Endothelial cell of umbilical vein (primary cell): ENCODE measurements at regions not wholly inside any gene's neighbourhood (a gene's known extent, or its start where the extent isn't known, plus 50 kb on each side); places are given as distances from the start of the nearest gene placed in this dataset.

ENCODE experiments used
- BruUV-seq: library from RNA; stranded (reverse); fragments of 400-500 nt; replicated peaks from 2 replicates; lab custom pipeline; 2021; lab: Mats Ljungman, UMichigan
- CTCF ChIA-PET: fragments of 300-600, 350-600 bp; sonication (Branson Sonifier 250); formaldehyde crosslinking; loops from one replicate; lab custom pipeline; 2021; ENCODE audit warnings: antibody characterized with exemption, inconsistent platforms; lab: Charles Lee
- POLR2A ChIA-PET: fragments of 300-600, 350-600 bp; sonication (Branson Sonifier 250); formaldehyde crosslinking; loops from one replicate; lab custom pipeline; 2021; ENCODE audit warnings: antibody characterized with exemption, inconsistent platforms; lab: Charles Lee
- DNase-seq: peaks from one replicate; pipeline ENCODE4 v3.0.0-alpha.2; 2011; ENCODE audit warnings: low read depth, low spot score
- FAIRE-seq: peaks from 2 replicates; lab custom pipeline; 2011; peaks lifted over from hg19 to GRCh38; lab: Jason Lieb, UNC
- H2AFZ ChIP-seq: 2 replicates; pipeline ENCODE4 v1.6.0; 2012; ENCODE audit warnings: low read depth, low read length, control low read depth, inconsistent platforms
- H3K27ac ChIP-seq: 2 replicates; pipeline ENCODE4 v1.5.1; 2011; ENCODE audit warnings: low read depth, mild to moderate bottlenecking, control low read depth, low read length, moderate library complexity; ENCODE audit not compliant: insufficient read depth
- H3K27me3 ChIP-seq, 2 experiments: 2 replicates each; pipeline versions ENCODE4 v1.6.0 to v1.6.1; 2011; ENCODE audit warnings: low read length in 2 of 2, mixed read lengths in 1 of 2; ENCODE audit not compliant: control insufficient read depth in 2 of 2, insufficient read depth in 2 of 2
- H3K36me3 ChIP-seq, 2 experiments: 2 replicates in 1 of 2; 3 replicates in 1 of 2; pipeline ENCODE4 v1.5.1; 2011; ENCODE audit warnings: low read length in 2 of 2, mild to moderate bottlenecking in 1 of 2, moderate library complexity in 1 of 2; ENCODE audit not compliant: control insufficient read depth in 2 of 2, insufficient read depth in 2 of 2; ENCODE audit errors: extremely low read depth in 1 of 2
- H3K4me1 ChIP-seq: 3 replicates; pipeline ENCODE4 v1.5.1; 2011; ENCODE audit warnings: mild to moderate bottlenecking, low read length; ENCODE audit not compliant: control insufficient read depth, insufficient read depth; ENCODE audit errors: extremely low read depth
- H3K4me2 ChIP-seq: 2 replicates; pipeline ENCODE4 v1.6.1; 2011; ENCODE audit warnings: low read length, control low read depth, mixed read lengths; ENCODE audit not compliant: insufficient read depth
- H3K4me3 ChIP-seq, 3 experiments: fragments of 200-600 bp in 1 of 3; sonication (generic), shearing (Covaris generic) in 1 of 3; replicated peaks in 1 of 3; 2 replicates each; pipeline ENCODE4 v1.5.1; 2011 to 2016; ENCODE audit warnings: control low read depth in 3 of 3, low read length in 3 of 3, mild to moderate bottlenecking in 2 of 3, inconsistent platforms in 1 of 3, low read depth in 1 of 3, moderate library complexity in 1 of 3; ENCODE audit not compliant: insufficient read depth in 1 of 3
- H3K79me2 ChIP-seq: 2 replicates; pipeline ENCODE4 v1.6.0; 2012; ENCODE audit warnings: low read length, inconsistent platforms; ENCODE audit not compliant: control insufficient read depth, insufficient read depth
- H3K9ac ChIP-seq: replicated peaks from 2 replicates; pipeline ENCODE3; 2011; ENCODE audit warnings: low read length, control low read depth; ENCODE audit not compliant: insufficient read depth; ENCODE audit errors: extremely low read depth
- H3K9me1 ChIP-seq: replicated peaks from 3 replicates; pipeline ENCODE4 v1.6.0; 2011; ENCODE audit warnings: mild to moderate bottlenecking, low read length; ENCODE audit not compliant: control insufficient read depth, insufficient read depth; ENCODE audit errors: extremely low read depth
- H3K9me3 ChIP-seq: replicated peaks from 2 replicates; pipeline ENCODE4 v1.5.1; 2012; ENCODE audit warnings: low read length, inconsistent platforms; ENCODE audit not compliant: control insufficient read depth, insufficient read depth
- H4K20me1 ChIP-seq: replicated peaks from 2 replicates; pipeline ENCODE3; 2011; ENCODE audit warnings: mild to moderate bottlenecking, low read length; ENCODE audit not compliant: control insufficient read depth, insufficient read depth; ENCODE audit errors: extremely low read depth
- EZH2 ChIP-seq: IDR thresholded peaks from 2 replicates; pipeline ENCODE4 v1.6.1; 2012; ENCODE audit warnings: borderline replicate concordance, low read depth, mild to moderate bottlenecking, moderate library complexity, low read length, inconsistent platforms; ENCODE audit not compliant: severe bottlenecking
- FOS ChIP-seq: IDR thresholded peaks from 2 replicates; pipeline ENCODE4 v1.6.1; 2011; ENCODE audit warnings: mild to moderate bottlenecking, low read length, moderate library complexity, borderline replicate concordance; ENCODE audit not compliant: insufficient read depth
- GATA2 ChIP-seq: IDR thresholded peaks from 2 replicates; pipeline ENCODE4 v1.7.0; 2011; ENCODE audit warnings: low read depth, mild to moderate bottlenecking, moderate library complexity, mixed read lengths, low read length; ENCODE audit not compliant: insufficient read length, insufficient read depth
- JUN ChIP-seq: IDR thresholded peaks from 2 replicates; pipeline ENCODE4 v1.6.1; 2011; ENCODE audit warnings: borderline replicate concordance, low read depth; ENCODE audit not compliant: insufficient read length, insufficient read depth
- MAX ChIP-seq: IDR thresholded peaks from 2 replicates; pipeline ENCODE4 v1.6.1; 2011; ENCODE audit not compliant: insufficient read depth, insufficient read length
- MYC ChIP-seq: IDR thresholded peaks from one replicate; pipeline ENCODE4 v1.6.1; 2011; ENCODE audit warnings: mild to moderate bottlenecking, low read depth, low read length
- POLR2A ChIP-seq: IDR thresholded peaks from 2 replicates; pipeline ENCODE4 v1.6.1; 2012; ENCODE audit warnings: low read depth, mild to moderate bottlenecking, control low read depth, low read length
- POLR2AphosphoS5 ChIP-seq: IDR thresholded peaks from 2 replicates; pipeline ENCODE4 v1.6.1; 2012; ENCODE audit warnings: low read depth, mild to moderate bottlenecking, control low read depth, low read length, moderate library complexity; ENCODE audit not compliant: insufficient read depth
- dilution Hi-C: fragments of 300-500 bp; cut with MboI; formaldehyde crosslinking; loops from one replicate; pipeline ENCODE4 v1.15.0; 2019; ENCODE audit warnings: low sequenced_read_pairs; ENCODE audit not compliant: extremely low pct_ligation_motif_present
- intact Hi-C: fragments of 100-400 bp; cut with micrococcal nuclease; formaldehyde crosslinking; loops from one replicate; pipeline ENCODE4 v1.10.0; 2022
- TF ChIP-seq, protein P1 (sequence below), 2 donors: IDR thresholded peaks; 1 replicate in 1 of 2; 2 replicates in 1 of 2; pipeline ENCODE4 v1.5.1; 2011; ENCODE audit warnings: low read length in 2 of 2, mild to moderate bottlenecking in 2 of 2, moderate library complexity in 2 of 2, control low read depth in 1 of 2, inconsistent platforms in 1 of 2, low read depth in 1 of 2; ENCODE audit not compliant: insufficient read depth in 1 of 2; ENCODE audit errors: extremely low read depth in 1 of 2

DNA sequence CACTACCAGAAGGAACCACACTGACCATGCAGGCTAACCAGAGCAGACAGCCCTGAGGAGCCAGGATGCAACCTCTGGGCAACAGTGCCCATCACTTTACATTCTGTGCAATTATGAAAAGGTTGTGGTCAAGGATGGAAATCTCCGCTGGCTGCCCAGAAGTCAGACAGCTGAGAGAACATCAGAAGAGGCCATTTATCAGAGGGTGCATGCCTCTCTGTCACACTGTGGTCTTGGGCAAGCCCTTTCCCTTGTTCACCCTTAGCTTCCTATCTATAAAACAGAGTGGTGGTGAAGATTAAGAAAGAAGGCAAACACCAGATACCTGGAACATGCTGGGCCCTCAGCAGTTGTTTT is 120.7 kb upstream of the GDF10 start:
- Histone ChIP-seq H3K4me2 (no peak overlapping the region), H3K36me3 (no peaks in the 10 kb centered on the region), H3K27me3 (no peaks in the 10 kb centered on the region), H3K9me3 (no peaks in the 10 kb centered on the region), H2AFZ (no peak overlapping the region), H3K27ac (no peak overlapping the region), H3K4me3 (no peak overlapping the region), H3K4me1 (no peaks in the 10 kb centered on the region), H3K9ac (no peak overlapping the region), H3K9me1 (no peaks in the 10 kb centered on the region), H4K20me1 (no peaks in the 10 kb centered on the region), H3K79me2 (no peaks in the 10 kb centered on the region)
- ChIA-PET CTCF (no interaction called here), POLR2A (no interaction called here)
- FAIRE-seq (no peak), DNase-seq (no peak)
- no TSS peak for BruUV-seq
- TF ChIP-seq POLR2AphosphoS5 (no peak), EZH2 (no peak)
- TF ChIP-seq, protein P1, sequence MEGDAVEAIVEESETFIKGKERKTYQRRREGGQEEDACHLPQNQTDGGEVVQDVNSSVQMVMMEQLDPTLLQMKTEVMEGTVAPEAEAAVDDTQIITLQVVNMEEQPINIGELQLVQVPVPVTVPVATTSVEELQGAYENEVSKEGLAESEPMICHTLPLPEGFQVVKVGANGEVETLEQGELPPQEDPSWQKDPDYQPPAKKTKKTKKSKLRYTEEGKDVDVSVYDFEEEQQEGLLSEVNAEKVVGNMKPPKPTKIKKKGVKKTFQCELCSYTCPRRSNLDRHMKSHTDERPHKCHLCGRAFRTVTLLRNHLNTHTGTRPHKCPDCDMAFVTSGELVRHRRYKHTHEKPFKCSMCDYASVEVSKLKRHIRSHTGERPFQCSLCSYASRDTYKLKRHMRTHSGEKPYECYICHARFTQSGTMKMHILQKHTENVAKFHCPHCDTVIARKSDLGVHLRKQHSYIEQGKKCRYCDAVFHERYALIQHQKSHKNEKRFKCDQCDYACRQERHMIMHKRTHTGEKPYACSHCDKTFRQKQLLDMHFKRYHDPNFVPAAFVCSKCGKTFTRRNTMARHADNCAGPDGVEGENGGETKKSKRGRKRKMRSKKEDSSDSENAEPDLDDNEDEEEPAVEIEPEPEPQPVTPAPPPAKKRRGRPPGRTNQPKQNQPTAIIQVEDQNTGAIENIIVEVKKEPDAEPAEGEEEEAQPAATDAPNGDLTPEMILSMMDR (IDR thresholded peaks at IDR 0.05; ENCODE audit: extremely low read depth in 1 of 2, insufficient read depth in 1 of 2, low read depth in 1 of 2, low read length in 2 of 2) = no peak
- intact Hi-C loops (no loop called here), dilution Hi-C loops (no loop called here)

GRCh38 chr10:47181052-47181849 is 118.7 kb upstream of the GDF10 start:
- no peak overlapping the region for H3K4me3 ChIP-seq
- no peaks in the 10 kb centered on the region for H4K20me1 ChIP-seq
- H3K36me3 ChIP-seq = no peaks in the 10 kb centered on the region
- no TSS peak for BruUV-seq
- no peaks in the 10 kb centered on the region for H3K4me1 ChIP-seq
- ChIA-PET POLR2A (no interaction called here), CTCF (no interaction called here)
- H3K27me3 ChIP-seq = no peaks in the 10 kb centered on the region
- no peaks in the 10 kb centered on the region for H3K9me1 ChIP-seq
- H3K79me2 ChIP-seq = no peaks in the 10 kb centered on the region
- intact Hi-C loops = no loop called here
- H3K9me3 ChIP-seq = no peaks in the 10 kb centered on the region
- no peak for FAIRE-seq
- TF ChIP-seq EZH2 (no peak), MYC (no peak), JUN (no peak), POLR2A (no peak), GATA2 (no peak), MAX (no peak), POLR2AphosphoS5 (no peak), FOS (no peak)
- TF ChIP-seq, protein P1 (IDR thresholded peaks at IDR 0.05; ENCODE audit: extremely low read depth in 1 of 2, insufficient read depth in 1 of 2, low read depth in 1 of 2, low read length in 2 of 2) = no peak
- DNase-seq = no peak
- dilution Hi-C loops = no loop called here
- no peak overlapping the region for H3K9ac ChIP-seq
- H3K27ac ChIP-seq = no peak overlapping the region
- no peak overlapping the region for H3K4me2 ChIP-seq
- no peak overlapping the region for H2AFZ ChIP-seq
